Ramos (cell line): ENCODE measurements at regions not wholly inside any gene's neighbourhood (a gene's known extent, or its start where the extent isn't known, plus 50 kb on each side); places are given as distances from the start of the nearest gene placed in this dataset.
"Not testable (repeated sequence)": the region's sequence is repeated elsewhere in the genome, so short reads cannot be mapped to it uniquely, and the experiment has no call there.

Experiments used
- in situ Hi-C: fragments of 300-500 bp; cut with MboI; formaldehyde crosslinking; loops from one replicate; pipeline ENCODE4 v1.14.3; 2022; ENCODE audit warnings: low sequenced_read_pairs; ENCODE audit not compliant: unreplicated experiment

GRCh38 chr10:36465604-36466379 is 659.6 kb upstream of the ANKRD30A start:
- in situ Hi-C loops = no loop called here

- in situ Hi-C loops = no loop called here
Measured at GRCh38 chr10:36464291-36464690, 661.1 kb upstream of the ANKRD30A start.

- in situ Hi-C loops = no loop called here
Measured at GRCh38 chr10:36463390-36463789, 662.0 kb upstream of the ANKRD30A start.

GRCh38 chr10:36462194-36462593 is 663.2 kb upstream of the ANKRD30A start:
- in situ Hi-C loops = no loop called here

DNA sequence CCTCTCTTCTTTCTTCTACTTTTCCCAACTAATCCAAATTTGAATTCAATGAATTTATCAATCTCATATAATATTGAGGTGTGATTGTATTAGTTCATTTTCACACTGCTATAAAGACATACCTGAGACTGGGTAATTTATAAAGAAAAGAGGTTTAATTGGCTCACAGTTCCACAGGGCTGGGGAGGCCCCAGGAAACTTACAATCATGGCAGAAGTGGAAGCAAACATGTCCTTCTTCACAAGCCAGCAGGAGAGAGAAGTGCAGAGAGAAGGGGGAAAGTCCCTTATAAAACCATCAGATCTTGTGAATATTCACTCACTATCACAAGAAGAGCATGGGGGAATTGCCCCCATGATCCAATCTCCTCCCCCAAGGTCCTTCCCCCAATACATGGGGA is 667.0 kb upstream of the ANKRD30A start:
- in situ Hi-C loops = not testable (repeated sequence)

DNA sequence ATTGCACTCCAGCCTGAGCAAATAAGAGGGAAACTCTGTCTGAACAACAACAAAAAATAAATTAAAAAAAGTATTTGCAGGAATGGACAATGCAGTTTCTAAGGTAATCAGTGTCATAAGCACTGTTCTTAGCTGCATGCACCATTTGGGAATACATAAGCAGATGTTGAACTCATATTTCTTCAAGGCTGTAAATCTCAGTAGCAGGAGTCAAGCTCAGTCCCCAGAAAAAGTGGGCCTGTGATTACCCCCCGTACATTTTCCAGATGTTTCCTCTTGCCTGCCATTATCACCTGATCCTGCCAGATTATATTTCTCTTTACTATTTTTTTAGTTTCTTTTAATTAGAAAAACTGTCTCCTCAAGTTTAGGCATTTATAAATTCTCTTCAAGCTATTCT is 667.6 kb upstream of the ANKRD30A start:
- in situ Hi-C loops = no loop called here

DNA sequence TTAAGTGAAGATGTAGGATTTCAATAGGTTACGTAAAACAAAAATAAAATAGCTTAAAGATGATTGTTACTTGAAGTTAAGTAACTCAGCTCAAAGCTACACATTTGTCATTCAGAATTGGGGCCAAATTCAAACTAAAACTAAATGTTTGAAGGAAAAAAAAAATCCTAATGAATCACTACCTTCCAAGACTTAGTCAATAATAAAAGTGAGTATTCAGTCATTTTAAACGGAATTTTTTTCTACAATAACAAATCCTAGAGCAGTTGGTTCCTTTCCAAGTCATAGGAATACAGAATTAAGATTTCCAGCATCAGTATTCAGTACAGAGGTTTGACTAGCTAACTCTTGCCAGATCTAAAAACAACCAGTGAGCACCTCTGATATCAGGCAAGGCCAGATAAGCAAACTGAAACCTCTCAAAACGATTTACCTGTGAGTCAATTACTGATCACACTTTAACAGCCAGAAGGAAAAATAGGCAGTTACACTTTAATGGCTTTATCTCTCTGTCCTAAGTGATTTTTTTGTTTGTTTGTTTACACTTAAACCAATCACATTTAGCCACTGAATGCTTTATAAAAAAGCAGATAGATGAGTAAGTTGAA is 669.8 kb upstream of the ANKRD30A start:
- in situ Hi-C loops = no loop called here

DNA sequence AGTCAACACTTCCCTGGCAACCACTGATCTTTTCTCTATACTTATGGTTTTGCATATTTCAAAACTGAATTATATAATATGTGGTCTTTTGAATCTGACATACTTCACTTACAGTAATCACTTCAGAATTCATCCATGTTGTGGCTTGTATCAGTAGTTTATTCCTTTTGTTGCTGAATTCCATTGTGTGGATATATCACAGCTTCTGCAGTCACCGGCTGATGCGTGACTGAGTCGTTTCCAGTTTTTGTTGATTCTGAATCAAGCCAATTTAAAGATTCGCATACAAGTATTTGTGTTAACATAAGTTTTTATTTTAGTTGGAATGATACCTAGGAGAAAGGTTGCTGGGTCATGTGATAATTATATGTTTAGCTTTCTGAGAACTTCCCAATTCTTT is 672.5 kb upstream of the ANKRD30A start:
- in situ Hi-C loops = no loop called here

DNA sequence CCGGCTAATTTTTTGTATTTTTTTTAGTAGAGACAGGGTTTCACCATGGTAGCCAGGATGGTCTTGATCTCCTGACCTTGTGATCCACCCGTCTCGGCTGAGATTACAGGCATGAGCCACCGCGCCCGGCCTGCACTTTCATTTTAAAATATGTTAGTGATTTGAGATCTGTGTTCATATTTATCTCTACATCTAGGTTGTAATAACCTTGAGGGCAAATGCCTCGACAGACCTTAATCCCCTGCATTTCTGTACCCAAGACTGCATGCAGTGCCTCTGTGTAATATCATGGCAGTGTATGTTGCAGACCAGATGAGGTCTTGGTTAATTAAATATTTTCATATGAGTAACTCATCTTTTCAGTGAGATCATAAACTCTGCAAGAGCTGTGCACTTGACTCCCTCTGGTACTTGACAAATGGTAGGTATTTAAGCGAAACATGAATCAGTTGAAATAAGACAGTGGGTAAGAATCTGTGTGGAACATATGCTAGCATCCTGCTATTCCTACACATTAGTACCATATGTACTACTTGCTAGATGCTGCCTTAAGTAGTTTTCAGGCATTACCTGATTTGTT is 673.9 kb upstream of the ANKRD30A start:
- in situ Hi-C loops = no loop called here

DNA sequence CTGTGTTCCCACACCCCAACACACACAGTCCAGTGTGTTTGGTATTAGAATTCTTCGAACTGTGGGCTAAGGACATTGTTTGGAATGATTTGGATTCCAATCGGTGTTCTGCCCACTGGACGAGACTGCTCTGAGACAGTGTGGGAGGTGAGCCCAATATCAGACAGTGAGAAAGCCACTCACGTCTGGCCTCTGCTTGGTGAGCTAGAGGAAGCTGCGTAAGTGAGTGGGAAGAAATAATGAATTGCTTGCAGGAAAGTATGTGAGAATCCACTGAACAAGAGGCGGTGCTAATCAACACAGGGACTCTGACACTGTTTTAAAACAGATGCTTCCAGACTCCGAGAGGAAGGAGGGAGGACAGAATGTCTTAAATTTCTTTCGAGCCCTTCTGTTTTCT is 675.0 kb upstream of the ANKRD30A start:
- in situ Hi-C loops = no loop called here

GRCh38 chr10:36448760-36449691 is 676.4 kb upstream of the ANKRD30A start:
- in situ Hi-C loops = no loop called here

- in situ Hi-C loops = no loop called here
Measured at GRCh38 chr10:36446881-36447280, 678.5 kb upstream of the ANKRD30A start.

DNA sequence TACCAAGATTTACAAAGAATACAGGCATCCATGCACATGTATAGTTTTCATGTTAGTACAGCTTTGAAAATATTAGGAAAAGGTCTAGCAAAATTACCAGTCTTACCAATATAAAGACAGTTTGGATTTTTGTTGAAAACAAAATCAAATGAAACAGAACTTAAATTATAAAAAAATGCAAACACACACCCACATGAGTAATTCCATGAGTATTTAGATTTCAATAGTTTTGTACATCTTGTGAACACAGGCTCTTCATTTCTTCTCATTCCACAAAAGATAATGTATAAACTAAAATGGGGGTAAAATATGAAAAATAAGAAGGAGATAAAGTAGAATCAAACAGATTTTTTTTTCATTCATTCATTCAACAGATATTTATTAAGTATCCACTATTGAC is 682.2 kb upstream of the ANKRD30A start:
- in situ Hi-C loops = no loop called here

DNA sequence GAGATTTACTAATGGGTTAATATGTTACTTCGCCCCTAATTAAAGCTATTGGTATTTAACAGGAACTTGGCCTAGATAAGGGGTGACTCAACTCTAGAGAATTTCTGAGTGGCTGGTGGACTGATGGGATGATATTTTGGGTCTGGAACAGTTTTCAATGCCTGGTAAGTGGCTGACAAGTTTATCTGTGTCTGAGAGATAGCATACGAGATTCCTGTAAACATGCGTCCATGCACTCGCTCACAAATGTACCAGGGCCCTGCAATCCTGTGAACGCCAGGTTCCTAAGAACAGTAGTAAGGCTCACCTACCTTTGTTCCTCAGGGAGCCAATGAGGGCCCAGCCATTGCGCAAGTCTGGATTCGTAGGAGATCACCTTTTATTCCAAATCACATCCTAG is 683.8 kb upstream of the ANKRD30A start:
- in situ Hi-C loops = no loop called here

- in situ Hi-C loops = no loop called here
Measured at GRCh38 chr10:36440539-36440938, 684.9 kb upstream of the ANKRD30A start.

DNA sequence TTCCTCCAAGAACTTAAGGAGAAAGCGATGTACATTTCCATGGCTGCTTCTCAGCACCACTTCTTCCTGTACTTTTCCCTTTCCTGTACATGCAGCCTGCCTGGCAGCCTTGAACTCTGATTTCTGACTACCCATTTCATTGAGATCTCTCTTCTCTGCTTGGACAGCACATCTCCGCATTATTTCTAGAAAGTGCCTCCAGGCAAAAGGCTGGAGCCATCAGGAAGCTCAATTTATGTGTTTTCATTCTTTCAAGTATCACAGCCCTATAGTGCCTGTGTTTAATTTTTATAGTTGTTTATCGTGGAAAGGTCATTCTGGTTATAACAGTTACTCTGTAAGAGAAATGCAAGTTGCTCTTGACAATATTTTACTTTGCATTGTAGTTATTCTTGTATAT is 688.0 kb upstream of the ANKRD30A start:
- in situ Hi-C loops = no loop called here

GRCh38 chr10:36428507-36428906 is 696.9 kb upstream of the ANKRD30A start:
- in situ Hi-C loops = no loop called here

DNA sequence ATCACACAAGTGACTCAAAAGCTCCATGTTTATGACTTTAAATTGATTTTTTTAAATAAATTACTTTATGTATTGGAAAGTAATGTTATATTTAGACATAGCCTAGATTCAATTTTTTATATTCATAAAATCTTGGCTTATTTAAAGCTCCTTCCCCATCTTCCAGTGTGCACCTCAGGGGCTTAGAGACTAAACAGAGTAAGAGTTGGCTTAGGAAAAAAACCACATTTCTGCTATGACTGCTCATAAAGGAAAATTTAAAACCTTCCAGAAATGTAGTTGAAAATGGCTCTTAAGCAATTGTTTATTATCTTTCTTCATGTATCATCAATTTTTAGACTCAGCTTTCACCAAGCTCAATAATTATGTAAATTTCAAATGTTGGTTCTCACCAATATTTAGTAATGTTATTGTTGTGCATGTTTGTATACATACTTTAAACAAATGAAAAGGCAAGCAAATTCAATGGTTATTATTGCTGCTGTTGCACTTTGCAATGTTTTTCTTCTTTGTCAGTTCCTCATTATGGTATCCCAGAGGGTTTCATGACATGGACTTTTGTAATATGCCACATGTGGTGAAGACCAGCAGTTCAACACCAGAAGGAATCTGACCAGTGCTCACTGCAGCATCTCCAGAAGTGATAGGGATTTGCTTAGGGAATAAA is 700.1 kb upstream of the ANKRD30A start:
- in situ Hi-C loops = no loop called here

GRCh38 chr10:36424502-36424901 is 700.9 kb upstream of the ANKRD30A start:
- in situ Hi-C loops = no loop called here

- in situ Hi-C loops = no loop called here
Measured at GRCh38 chr10:36423821-36424248, 701.6 kb upstream of the ANKRD30A start.
